ENCODE measurements at regions not wholly inside any gene's neighbourhood (a gene's known extent, or its start where the extent isn't known, plus 50 kb on each side); places are given as distances from the start of the nearest gene placed in this dataset.

DNA sequence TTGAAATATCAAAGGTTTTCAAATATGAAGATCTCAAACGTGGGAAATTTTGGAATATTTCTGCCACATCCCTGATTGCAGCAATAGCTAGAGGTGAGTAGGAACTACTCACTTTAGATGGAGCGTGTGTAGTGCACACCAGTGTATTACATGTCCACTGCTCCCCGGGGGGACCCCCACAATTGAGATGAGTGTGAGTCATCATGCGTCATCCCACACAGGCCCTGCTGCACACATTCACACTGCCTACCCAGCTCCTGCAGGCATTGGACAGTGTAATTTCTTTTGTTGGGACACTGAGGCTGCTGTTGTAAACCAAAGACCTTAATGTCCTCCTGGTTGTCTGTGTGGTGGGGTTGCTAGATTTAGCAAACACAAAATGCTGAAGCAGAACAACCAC, 280.0 kb downstream of the GAS1 start:
- no peak overlapping the region for H3K4me3 ChIP-seq (replicated peaks; ENCODE audit: low read depth, low read length)
- no peak for TF ChIP-seq CTCF (IDR thresholded peaks at IDR 0.05; ENCODE audit: low read depth, low read length, missing control alignments)
- no peak for DNase-seq (ENCODE audit: extremely low read depth, low read depth)

GRCh38 chr9:86665416-86665815, 281.9 kb downstream of the GAS1 start:
- no peak for TF ChIP-seq CTCF (IDR thresholded peaks at IDR 0.05; ENCODE audit: low read depth, low read length, missing control alignments)
- DNase-seq (ENCODE audit: extremely low read depth, low read depth) = no peak
- no peak overlapping the region for H3K4me3 ChIP-seq (replicated peaks; ENCODE audit: low read depth, low read length)

GRCh38 chr9:86664603-86665002, 282.7 kb downstream of the GAS1 start:
- no peak for TF ChIP-seq CTCF (IDR thresholded peaks at IDR 0.05; ENCODE audit: low read depth, low read length, missing control alignments)
- H3K4me3 ChIP-seq (replicated peaks; ENCODE audit: low read depth, low read length) = no peak overlapping the region
- no peak for DNase-seq (ENCODE audit: extremely low read depth, low read depth)

- H3K4me3 ChIP-seq (replicated peaks; ENCODE audit: low read depth, low read length) = no peak overlapping the region
- DNase-seq (ENCODE audit: extremely low read depth, low read depth) = no peak
- no peak for TF ChIP-seq CTCF (IDR thresholded peaks at IDR 0.05; ENCODE audit: low read depth, low read length, missing control alignments)
These were observed 283.4 kb downstream of the GAS1 start for GRCh38 chr9:86663905-86664304.

- DNase-seq (ENCODE audit: extremely low read depth, low read depth) = no peak
- TF ChIP-seq CTCF (IDR thresholded peaks at IDR 0.05; ENCODE audit: low read depth, low read length, missing control alignments) = no peak
These were observed 284.3 kb downstream of the GAS1 start for GRCh38 chr9:86662890-86663468.

DNA sequence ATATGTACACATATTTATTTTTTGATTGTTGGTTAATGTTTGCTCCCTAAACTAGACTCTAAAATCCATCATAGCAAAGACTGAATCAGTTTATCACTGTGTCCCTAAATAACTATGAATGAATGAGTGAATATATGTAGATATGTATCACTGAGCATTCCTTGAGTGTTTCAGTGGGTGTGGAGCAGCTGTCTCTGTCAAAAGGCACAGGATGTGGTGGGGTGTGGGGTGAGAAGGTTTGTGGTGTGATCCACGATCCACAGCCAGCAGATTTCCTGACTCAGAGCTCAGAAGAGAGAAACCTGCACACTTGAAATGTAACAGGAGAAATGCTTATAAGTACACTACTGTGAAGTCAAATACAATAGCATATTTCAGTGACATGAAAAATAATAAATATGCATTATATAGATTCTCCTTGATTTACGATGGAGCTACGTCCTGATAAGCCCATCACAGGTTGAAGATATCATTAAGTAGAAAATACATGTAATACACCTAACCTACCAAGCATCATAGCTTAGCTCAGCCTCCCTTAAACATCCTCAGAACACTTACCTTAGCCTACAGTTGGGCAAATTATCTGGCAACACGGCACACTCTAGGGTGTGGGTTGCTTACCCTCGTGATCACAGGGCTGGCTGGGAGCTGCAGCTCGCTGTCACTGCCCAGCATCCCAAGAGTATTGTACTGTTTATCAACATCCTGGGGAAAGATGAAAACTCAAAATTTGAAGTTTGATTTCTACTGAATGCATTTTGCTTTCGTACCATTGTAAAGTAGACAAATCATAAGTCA, 287.0 kb downstream of the GAS1 start:
- H3K4me3 ChIP-seq (replicated peaks; ENCODE audit: low read depth, low read length) = no peak overlapping the region
- no peak for DNase-seq (ENCODE audit: extremely low read depth, low read depth)
- no peak for TF ChIP-seq CTCF (IDR thresholded peaks at IDR 0.05; ENCODE audit: low read depth, low read length, missing control alignments)

More at GRCh38 chr9:86662890-86663468, 284.3 kb downstream of the GAS1 start:
- H3K4me3 ChIP-seq (replicated peaks; ENCODE audit: low read depth, low read length) = no peak overlapping the region
